Body of pancreas (tissue), 4 donors: ENCODE measurements at regions not wholly inside any gene's neighbourhood (a gene's known extent, or its start where the extent isn't known, plus 50 kb on each side); places are given as distances from the start of the nearest gene placed in this dataset.

Experiments used
- CTCF ChIP-seq, 7 experiments: fragments of 450-650 bp in 4 of 7; fragments of 200-600 bp in 3 of 7; sonication (generic) in 3 of 7; IDR thresholded peaks; one replicate each; pipeline ENCODE4 v1.5.1; 2016 to 2019; ENCODE audit warnings: antibody characterized with exemption in 7 of 7
- POLR2A ChIP-seq, 3 donors: fragments of 450-650 bp; IDR thresholded peaks; one replicate each; pipeline ENCODE4 v1.6.1; 2016; ENCODE audit warnings: antibody characterized with exemption in 3 of 3, mild to moderate bottlenecking in 2 of 3

DNA sequence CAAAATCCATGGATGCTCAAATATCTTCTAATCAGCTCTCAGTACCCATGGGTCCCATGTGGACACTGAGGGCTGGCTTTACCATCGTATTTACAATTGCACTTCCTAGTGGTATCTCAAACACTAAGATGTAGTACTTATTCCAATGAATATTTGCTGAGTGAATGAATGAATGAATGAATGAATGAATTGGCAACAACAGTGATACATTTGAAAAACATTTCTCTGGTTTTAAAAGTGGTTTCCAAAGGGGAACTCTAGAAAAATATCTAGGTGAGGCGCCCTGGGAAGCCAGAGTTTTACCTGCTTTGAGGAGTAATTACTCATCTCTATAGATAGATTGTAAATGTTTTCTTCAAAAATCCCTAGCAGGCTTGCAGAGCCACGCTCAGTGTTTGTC, 76.6 kb downstream of the CYTL1 start:
- TF ChIP-seq CTCF (IDR thresholded peaks at IDR 0.05): no peak
- TF ChIP-seq POLR2A (IDR thresholded peaks at IDR 0.05): no peak
